H9 (cell line): ENCODE measurements at regions not wholly inside any gene's neighbourhood (a gene's known extent, or its start where the extent isn't known, plus 50 kb on each side); places are given as distances from the start of the nearest gene placed in this dataset.

Experiments
- DNase-seq: peaks from one replicate; pipeline ENCODE4 v3.0.0-alpha.2; 2017
- H2AFZ ChIP-seq: one replicate; pipeline ENCODE4 v1.6.1; 2013; ENCODE audit warnings: mild to moderate bottlenecking, low read length, control low read depth, moderate library complexity
- H2AK5ac ChIP-seq: 2 replicates; pipeline ENCODE4 v1.6.1; 2013; ENCODE audit warnings: low read length, control low read depth, mixed read lengths; ENCODE audit not compliant: insufficient read length
- H2BK120ac ChIP-seq: one replicate; pipeline ENCODE4 v1.6.1; 2013; ENCODE audit warnings: low read depth, mild to moderate bottlenecking, low read length, control low read depth, inconsistent platforms; ENCODE audit not compliant: poor library complexity, severe bottlenecking
- H2BK12ac ChIP-seq: 2 replicates; pipeline ENCODE4 v1.6.1; 2013; ENCODE audit warnings: low read length, control low read depth, mixed read lengths, low read depth; ENCODE audit not compliant: insufficient read length
- H2BK15ac ChIP-seq: 2 replicates; pipeline ENCODE4 v1.6.1; 2013; ENCODE audit warnings: low read depth, low read length, control low read depth
- H2BK20ac ChIP-seq: one replicate; pipeline ENCODE4 v1.6.1; 2013; ENCODE audit warnings: low read depth, mild to moderate bottlenecking, low read length, control low read depth, inconsistent platforms; ENCODE audit not compliant: poor library complexity, severe bottlenecking
- H2BK5ac ChIP-seq: 2 replicates; pipeline ENCODE4 v1.6.1; 2013; ENCODE audit warnings: low read length, control low read depth, mixed read lengths; ENCODE audit not compliant: insufficient read length
- H3K14ac ChIP-seq: 2 replicates; pipeline ENCODE4 v1.6.1; 2013; ENCODE audit warnings: low read length, control low read depth; ENCODE audit not compliant: insufficient read depth
- H3K18ac ChIP-seq: 2 replicates; pipeline ENCODE4 v1.6.1; 2013; ENCODE audit warnings: low read depth, mild to moderate bottlenecking, mixed read lengths, low read length, control low read depth; ENCODE audit not compliant: insufficient read length
- H3K23ac ChIP-seq: 2 replicates; pipeline ENCODE4 v1.6.1; 2013; ENCODE audit warnings: low read length, control low read depth, mixed read lengths, low read depth; ENCODE audit not compliant: insufficient read length
- H3K23me2 ChIP-seq: 2 replicates; pipeline ENCODE4 v1.6.1; 2013; ENCODE audit warnings: low read depth, mild to moderate bottlenecking, mixed read lengths, low read length, control low read depth; ENCODE audit not compliant: insufficient read length, poor library complexity, severe bottlenecking
- H3K27ac ChIP-seq: 2 replicates; pipeline ENCODE4 v1.5.1; 2013; ENCODE audit warnings: low read length, control low read depth, mixed read lengths, low read depth; ENCODE audit not compliant: insufficient read length
- H3K27me3 ChIP-seq: 2 replicates; pipeline ENCODE4 v1.6.1; 2013; ENCODE audit warnings: low read length, control low read depth, inconsistent platforms; ENCODE audit not compliant: insufficient read depth
- H3K4ac ChIP-seq: 2 replicates; pipeline ENCODE4 v1.6.1; 2013; ENCODE audit warnings: low read depth, mild to moderate bottlenecking, control low read depth, inconsistent platforms, low read length, moderate library complexity
- H3K4me1 ChIP-seq: 2 replicates; pipeline ENCODE4 v1.6.1; 2013; ENCODE audit warnings: low read length, control low read depth, inconsistent platforms; ENCODE audit not compliant: insufficient read depth
- H3K4me2 ChIP-seq: 2 replicates; pipeline ENCODE4 v1.6.1; 2013; ENCODE audit warnings: low read length, control low read depth, mixed read lengths; ENCODE audit not compliant: insufficient read length, insufficient read depth
- H3K56ac ChIP-seq: 2 replicates; pipeline ENCODE4 v1.6.1; 2013; ENCODE audit warnings: low read depth, mild to moderate bottlenecking, mixed read lengths, low read length, control low read depth; ENCODE audit not compliant: insufficient read length
- H3K79me1 ChIP-seq: 2 replicates; pipeline ENCODE4 v1.6.1; 2013; ENCODE audit warnings: low read depth, mild to moderate bottlenecking, moderate library complexity, low read length, control low read depth, inconsistent platforms; ENCODE audit not compliant: insufficient read depth, poor library complexity, severe bottlenecking
- H3K79me2 ChIP-seq: 2 replicates; pipeline ENCODE4 v1.6.1; 2013; ENCODE audit warnings: low read length, control low read depth, inconsistent platforms; ENCODE audit not compliant: insufficient read depth
- H3K9ac ChIP-seq: 2 replicates; pipeline ENCODE4 v1.6.1; 2013; ENCODE audit warnings: low read length, control low read depth, mixed read lengths; ENCODE audit not compliant: insufficient read length; ENCODE audit errors: extremely low read depth
- H3K9me3 ChIP-seq: one replicate; pipeline ENCODE4 v1.6.1; 2013; ENCODE audit warnings: low read depth, low read length, inconsistent platforms; ENCODE audit not compliant: control insufficient read depth
- H3T11ph ChIP-seq: one replicate; pipeline ENCODE4 v1.6.1; 2013; ENCODE audit warnings: mild to moderate bottlenecking, low read length, control low read depth, inconsistent platforms
- H4K20me1 ChIP-seq: one replicate; pipeline ENCODE4 v1.6.1; 2013; ENCODE audit not compliant: control insufficient read depth, insufficient read length, insufficient read depth
- H4K5ac ChIP-seq: 2 replicates; pipeline ENCODE4 v1.6.1; 2013; ENCODE audit warnings: low read depth, mild to moderate bottlenecking, mixed read lengths, low read length, control low read depth; ENCODE audit not compliant: insufficient read length
- H4K8ac ChIP-seq: replicated peaks from 2 replicates; pipeline ENCODE4 v1.6.1; 2013; ENCODE audit warnings: low read length, control low read depth, mixed read lengths, low read depth; ENCODE audit not compliant: insufficient read length
- H4K91ac ChIP-seq: 2 replicates; pipeline ENCODE4 v1.6.1; 2013; ENCODE audit warnings: low read depth, mild to moderate bottlenecking, moderate library complexity, mixed read lengths, low read length, control low read depth; ENCODE audit not compliant: insufficient read length
- H3K27ac Mint-ChIP-seq, 3 experiments: 2 replicates in 2 of 3; 3 replicates in 1 of 3; pipeline ENCODE4 v1.8.0; 2020 to 2021; ENCODE audit warnings: mixed read lengths in 3 of 3, mild to moderate bottlenecking in 1 of 3, moderate library complexity in 1 of 3
- H3K27me3 Mint-ChIP-seq: 2 replicates; pipeline ENCODE4 v1.8.0; 2021; ENCODE audit warnings: low read depth, mild to moderate bottlenecking, moderate library complexity, mixed read lengths
- H3K36me3 Mint-ChIP-seq, 3 experiments: 2 replicates in 2 of 3; 3 replicates in 1 of 3; pipeline ENCODE4 v1.8.0; 2020 to 2021; ENCODE audit warnings: low read depth in 3 of 3, mixed read lengths in 3 of 3; ENCODE audit not compliant: insufficient read depth in 1 of 3
- H3K4me1 Mint-ChIP-seq, 2 experiments: 2 replicates each; pipeline ENCODE4 v1.8.0; 2020; ENCODE audit warnings: mixed read lengths in 2 of 2
- H3K4me3 Mint-ChIP-seq, 2 experiments: 2 replicates in 1 of 2; 3 replicates in 1 of 2; pipeline ENCODE4 v1.8.0; 2020 to 2021; ENCODE audit warnings: mild to moderate bottlenecking in 2 of 2, mixed read lengths in 2 of 2, moderate library complexity in 1 of 2
- H3K9me3 Mint-ChIP-seq, 2 experiments: 2 replicates in 1 of 2; 3 replicates in 1 of 2; pipeline ENCODE4 v1.8.0; 2020; ENCODE audit warnings: mild to moderate bottlenecking in 2 of 2, mixed read lengths in 2 of 2, moderate library complexity in 1 of 2
- CTCF ChIP-seq: fragments of 200-600 bp; sonication (generic); conservative IDR thresholded peaks from 3 replicates; pipeline ENCODE4 v1.8.0; 2021; ENCODE audit warnings: antibody characterized with exemption, mild to moderate bottlenecking
- WGBS: extraction: QIAGEN DNeasy Blood & Tissue Kit; methylation state at CpG from one replicate; pipeline ENCODE4 v1.1.7; 2013; ENCODE audit warnings: missing lambda C conversion rate, low lambda C conversion rate, mixed read lengths; ENCODE audit not compliant: insufficient read length; ENCODE audit errors: extremely low coverage; 5-methylcytosine and 5-hydroxymethylcytosine counted together

GRCh38 chr10:132121511-132121830 lies 55.7 kb downstream of the JAKMIP3 start:
- DNase-seq, result no peak
- no peak overlapping the region; a peak in 1 of 7 replicates for H3K27ac Mint-ChIP-seq
- H2AFZ ChIP-seq, result no peak overlapping the region
- H3K14ac ChIP-seq, result no peak overlapping the region; the same call in 1 of the 2 replicates
- H2BK20ac ChIP-seq, result no peak overlapping the region
- H3K4me1 Mint-ChIP-seq, result peaks cover 7 to 11% of the 10 kb centered on the region in 2 experiments
- H3K36me3 Mint-ChIP-seq, result no peaks in the 10 kb centered on the region
- peaks cover 5% of the 10 kb centered on the region; the same call in 1 of the 2 replicates for H3K27me3 Mint-ChIP-seq
- H4K91ac ChIP-seq, result no peak overlapping the region
- H3K23me2 ChIP-seq, result no peaks in the 10 kb centered on the region
- no peak overlapping the region for H2AK5ac ChIP-seq
- no peak overlapping the region for H3K9ac ChIP-seq
- TF ChIP-seq CTCF, result no peak
- H3K18ac ChIP-seq, result no peak overlapping the region
- H3K23ac ChIP-seq, result no peak overlapping the region
- H2BK120ac ChIP-seq, result no peak overlapping the region
- no peak overlapping the region for H3T11ph ChIP-seq
- H4K8ac ChIP-seq, result no peak overlapping the region
- H3K9me3 Mint-ChIP-seq, result no peaks in the 10 kb centered on the region
- H4K5ac ChIP-seq, result no peak overlapping the region
- H3K4me1 ChIP-seq, result no peaks in the 10 kb centered on the region
- H3K79me2 ChIP-seq, result no peaks in the 10 kb centered on the region
- no peak overlapping the region for H2BK5ac ChIP-seq
- WGBS, result no CpG with 5 or more reads among the region's 12 CpGs
- H2BK15ac ChIP-seq, result no peak overlapping the region
- H3K79me1 ChIP-seq, result no peaks in the 10 kb centered on the region
- H3K9me3 ChIP-seq, result no peaks in the 10 kb centered on the region
- H3K27ac ChIP-seq, result no peak overlapping the region
- no peak overlapping the region for H3K56ac ChIP-seq
- no peak overlapping the region for H3K4me2 ChIP-seq
- H4K20me1 ChIP-seq, result no peaks in the 10 kb centered on the region
- no peak overlapping the region for H3K4ac ChIP-seq
- H2BK12ac ChIP-seq, result no peak overlapping the region
- H3K4me3 Mint-ChIP-seq, result no peak overlapping the region
- no peaks in the 10 kb centered on the region for H3K27me3 ChIP-seq
